H9 (cell line): ENCODE measurements at regions not wholly inside any gene's neighbourhood (a gene's known extent, or its start where the extent isn't known, plus 50 kb on each side); places are given as distances from the start of the nearest gene placed in this dataset.

Experiments used
- DNase-seq: peaks from one replicate; pipeline ENCODE4 v3.0.0-alpha.2; 2017
- H2AFZ ChIP-seq: one replicate; pipeline ENCODE4 v1.6.1; 2013; ENCODE audit warnings: mild to moderate bottlenecking, low read length, control low read depth, moderate library complexity
- H2AK5ac ChIP-seq: 2 replicates; pipeline ENCODE4 v1.6.1; 2013; ENCODE audit warnings: low read length, control low read depth, mixed read lengths; ENCODE audit not compliant: insufficient read length
- H2BK120ac ChIP-seq: one replicate; pipeline ENCODE4 v1.6.1; 2013; ENCODE audit warnings: low read depth, mild to moderate bottlenecking, low read length, control low read depth, inconsistent platforms; ENCODE audit not compliant: poor library complexity, severe bottlenecking
- H2BK12ac ChIP-seq: 2 replicates; pipeline ENCODE4 v1.6.1; 2013; ENCODE audit warnings: low read length, control low read depth, mixed read lengths, low read depth; ENCODE audit not compliant: insufficient read length
- H2BK15ac ChIP-seq: 2 replicates; pipeline ENCODE4 v1.6.1; 2013; ENCODE audit warnings: low read depth, low read length, control low read depth
- H2BK20ac ChIP-seq: one replicate; pipeline ENCODE4 v1.6.1; 2013; ENCODE audit warnings: low read depth, mild to moderate bottlenecking, low read length, control low read depth, inconsistent platforms; ENCODE audit not compliant: poor library complexity, severe bottlenecking
- H2BK5ac ChIP-seq: 2 replicates; pipeline ENCODE4 v1.6.1; 2013; ENCODE audit warnings: low read length, control low read depth, mixed read lengths; ENCODE audit not compliant: insufficient read length
- H3K14ac ChIP-seq: 2 replicates; pipeline ENCODE4 v1.6.1; 2013; ENCODE audit warnings: low read length, control low read depth; ENCODE audit not compliant: insufficient read depth
- H3K18ac ChIP-seq: 2 replicates; pipeline ENCODE4 v1.6.1; 2013; ENCODE audit warnings: low read depth, mild to moderate bottlenecking, mixed read lengths, low read length, control low read depth; ENCODE audit not compliant: insufficient read length
- H3K23ac ChIP-seq: 2 replicates; pipeline ENCODE4 v1.6.1; 2013; ENCODE audit warnings: low read length, control low read depth, mixed read lengths, low read depth; ENCODE audit not compliant: insufficient read length
- H3K23me2 ChIP-seq: 2 replicates; pipeline ENCODE4 v1.6.1; 2013; ENCODE audit warnings: low read depth, mild to moderate bottlenecking, mixed read lengths, low read length, control low read depth; ENCODE audit not compliant: insufficient read length, poor library complexity, severe bottlenecking
- H3K27ac ChIP-seq: 2 replicates; pipeline ENCODE4 v1.5.1; 2013; ENCODE audit warnings: low read length, control low read depth, mixed read lengths, low read depth; ENCODE audit not compliant: insufficient read length
- H3K27me3 ChIP-seq: 2 replicates; pipeline ENCODE4 v1.6.1; 2013; ENCODE audit warnings: low read length, control low read depth, inconsistent platforms; ENCODE audit not compliant: insufficient read depth
- H3K4ac ChIP-seq: 2 replicates; pipeline ENCODE4 v1.6.1; 2013; ENCODE audit warnings: low read depth, mild to moderate bottlenecking, control low read depth, inconsistent platforms, low read length, moderate library complexity
- H3K4me1 ChIP-seq: 2 replicates; pipeline ENCODE4 v1.6.1; 2013; ENCODE audit warnings: low read length, control low read depth, inconsistent platforms; ENCODE audit not compliant: insufficient read depth
- H3K4me2 ChIP-seq: 2 replicates; pipeline ENCODE4 v1.6.1; 2013; ENCODE audit warnings: low read length, control low read depth, mixed read lengths; ENCODE audit not compliant: insufficient read length, insufficient read depth
- H3K56ac ChIP-seq: 2 replicates; pipeline ENCODE4 v1.6.1; 2013; ENCODE audit warnings: low read depth, mild to moderate bottlenecking, mixed read lengths, low read length, control low read depth; ENCODE audit not compliant: insufficient read length
- H3K79me1 ChIP-seq: 2 replicates; pipeline ENCODE4 v1.6.1; 2013; ENCODE audit warnings: low read depth, mild to moderate bottlenecking, moderate library complexity, low read length, control low read depth, inconsistent platforms; ENCODE audit not compliant: insufficient read depth, poor library complexity, severe bottlenecking
- H3K79me2 ChIP-seq: 2 replicates; pipeline ENCODE4 v1.6.1; 2013; ENCODE audit warnings: low read length, control low read depth, inconsistent platforms; ENCODE audit not compliant: insufficient read depth
- H3K9ac ChIP-seq: 2 replicates; pipeline ENCODE4 v1.6.1; 2013; ENCODE audit warnings: low read length, control low read depth, mixed read lengths; ENCODE audit not compliant: insufficient read length; ENCODE audit errors: extremely low read depth
- H3K9me3 ChIP-seq: one replicate; pipeline ENCODE4 v1.6.1; 2013; ENCODE audit warnings: low read depth, low read length, inconsistent platforms; ENCODE audit not compliant: control insufficient read depth
- H3T11ph ChIP-seq: one replicate; pipeline ENCODE4 v1.6.1; 2013; ENCODE audit warnings: mild to moderate bottlenecking, low read length, control low read depth, inconsistent platforms
- H4K20me1 ChIP-seq: one replicate; pipeline ENCODE4 v1.6.1; 2013; ENCODE audit not compliant: control insufficient read depth, insufficient read length, insufficient read depth
- H4K5ac ChIP-seq: 2 replicates; pipeline ENCODE4 v1.6.1; 2013; ENCODE audit warnings: low read depth, mild to moderate bottlenecking, mixed read lengths, low read length, control low read depth; ENCODE audit not compliant: insufficient read length
- H4K8ac ChIP-seq: replicated peaks from 2 replicates; pipeline ENCODE4 v1.6.1; 2013; ENCODE audit warnings: low read length, control low read depth, mixed read lengths, low read depth; ENCODE audit not compliant: insufficient read length
- H4K91ac ChIP-seq: 2 replicates; pipeline ENCODE4 v1.6.1; 2013; ENCODE audit warnings: low read depth, mild to moderate bottlenecking, moderate library complexity, mixed read lengths, low read length, control low read depth; ENCODE audit not compliant: insufficient read length
- H3K27ac Mint-ChIP-seq, 3 experiments: 2 replicates in 2 of 3; 3 replicates in 1 of 3; pipeline ENCODE4 v1.8.0; 2020 to 2021; ENCODE audit warnings: mixed read lengths in 3 of 3, mild to moderate bottlenecking in 1 of 3, moderate library complexity in 1 of 3
- H3K27me3 Mint-ChIP-seq: 2 replicates; pipeline ENCODE4 v1.8.0; 2021; ENCODE audit warnings: low read depth, mild to moderate bottlenecking, moderate library complexity, mixed read lengths
- H3K36me3 Mint-ChIP-seq, 3 experiments: 2 replicates in 2 of 3; 3 replicates in 1 of 3; pipeline ENCODE4 v1.8.0; 2020 to 2021; ENCODE audit warnings: low read depth in 3 of 3, mixed read lengths in 3 of 3; ENCODE audit not compliant: insufficient read depth in 1 of 3
- H3K4me1 Mint-ChIP-seq, 2 experiments: 2 replicates each; pipeline ENCODE4 v1.8.0; 2020; ENCODE audit warnings: mixed read lengths in 2 of 2
- H3K4me3 Mint-ChIP-seq, 2 experiments: 2 replicates in 1 of 2; 3 replicates in 1 of 2; pipeline ENCODE4 v1.8.0; 2020 to 2021; ENCODE audit warnings: mild to moderate bottlenecking in 2 of 2, mixed read lengths in 2 of 2, moderate library complexity in 1 of 2
- H3K9me3 Mint-ChIP-seq, 2 experiments: 2 replicates in 1 of 2; 3 replicates in 1 of 2; pipeline ENCODE4 v1.8.0; 2020; ENCODE audit warnings: mild to moderate bottlenecking in 2 of 2, mixed read lengths in 2 of 2, moderate library complexity in 1 of 2
- WGBS: extraction: QIAGEN DNeasy Blood & Tissue Kit; methylation state at CpG from one replicate; pipeline ENCODE4 v1.1.7; 2013; ENCODE audit warnings: missing lambda C conversion rate, low lambda C conversion rate, mixed read lengths; ENCODE audit not compliant: insufficient read length; ENCODE audit errors: extremely low coverage; 5-methylcytosine and 5-hydroxymethylcytosine counted together
- TF ChIP-seq, protein P1 (sequence below): fragments of 200-600 bp; sonication (generic); conservative IDR thresholded peaks from 3 replicates; pipeline ENCODE4 v1.8.0; 2021; ENCODE audit warnings: antibody characterized with exemption, mild to moderate bottlenecking

DNA sequence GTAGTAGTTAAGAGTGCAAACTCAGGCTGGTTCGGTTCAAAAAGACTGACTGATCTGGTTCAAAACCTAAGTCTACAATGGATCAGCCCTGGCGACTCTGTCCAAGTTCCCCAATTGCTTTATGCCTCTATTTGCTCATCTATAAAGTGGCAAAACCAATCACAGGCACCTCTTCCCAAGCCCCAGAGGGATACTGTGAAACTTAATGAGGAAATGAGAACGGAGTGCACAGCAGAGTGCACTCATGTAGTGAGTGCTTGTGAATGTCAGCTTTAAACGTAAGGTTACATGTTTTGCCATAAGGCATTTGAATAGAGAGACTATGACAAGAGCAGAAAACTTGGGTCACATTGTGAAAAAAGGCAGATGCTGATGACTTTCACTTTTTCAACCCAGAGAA lies 199.7 kb upstream of the KLF3 start:
- Histone ChIP-seq H2BK20ac (no peak overlapping the region), H4K91ac (no peak overlapping the region), H4K8ac (no peak overlapping the region), H3K9ac (no peak overlapping the region), H3K23ac (no peak overlapping the region), H2BK120ac (no peak overlapping the region), H3K18ac (no peak overlapping the region), H3K4me1 (no peaks in the 10 kb centered on the region), H2BK12ac (no peak overlapping the region), H4K20me1 (no peaks in the 10 kb centered on the region), H3K23me2 (no peaks in the 10 kb centered on the region), H3K56ac (no peak overlapping the region), H3K4ac (no peak overlapping the region), H3K79me1 (no peaks in the 10 kb centered on the region), H2AFZ (no peak overlapping the region), H3T11ph (no peak overlapping the region), H3K4me2 (no peak overlapping the region), H2BK15ac (no peak overlapping the region), H2BK5ac (no peak overlapping the region), H3K9me3 (no peaks in the 10 kb centered on the region), H3K27ac (no peak overlapping the region), H2AK5ac (no peak overlapping the region), H3K27me3 (no peaks in the 10 kb centered on the region), H4K5ac (no peak overlapping the region), H3K79me2 (no peaks in the 10 kb centered on the region), H3K14ac (no peak overlapping the region)
- Mint-ChIP-seq H3K27ac (no peak overlapping the region), H3K4me1 (peaks cover 0 to 4% of the 10 kb centered on the region in 2 experiments; a peak in 1 of 4 replicates), H3K27me3 (no peaks in the 10 kb centered on the region), H3K4me3 (no peak overlapping the region), H3K9me3 (peaks cover 6 to 11% of the 10 kb centered on the region in 2 experiments; a peak in 4 of 5 replicates), H3K36me3 (peaks cover 5 to 14% (median 11%) of the 10 kb centered on the region in 3 experiments)
- no peak for DNase-seq
- TF ChIP-seq, protein P1, sequence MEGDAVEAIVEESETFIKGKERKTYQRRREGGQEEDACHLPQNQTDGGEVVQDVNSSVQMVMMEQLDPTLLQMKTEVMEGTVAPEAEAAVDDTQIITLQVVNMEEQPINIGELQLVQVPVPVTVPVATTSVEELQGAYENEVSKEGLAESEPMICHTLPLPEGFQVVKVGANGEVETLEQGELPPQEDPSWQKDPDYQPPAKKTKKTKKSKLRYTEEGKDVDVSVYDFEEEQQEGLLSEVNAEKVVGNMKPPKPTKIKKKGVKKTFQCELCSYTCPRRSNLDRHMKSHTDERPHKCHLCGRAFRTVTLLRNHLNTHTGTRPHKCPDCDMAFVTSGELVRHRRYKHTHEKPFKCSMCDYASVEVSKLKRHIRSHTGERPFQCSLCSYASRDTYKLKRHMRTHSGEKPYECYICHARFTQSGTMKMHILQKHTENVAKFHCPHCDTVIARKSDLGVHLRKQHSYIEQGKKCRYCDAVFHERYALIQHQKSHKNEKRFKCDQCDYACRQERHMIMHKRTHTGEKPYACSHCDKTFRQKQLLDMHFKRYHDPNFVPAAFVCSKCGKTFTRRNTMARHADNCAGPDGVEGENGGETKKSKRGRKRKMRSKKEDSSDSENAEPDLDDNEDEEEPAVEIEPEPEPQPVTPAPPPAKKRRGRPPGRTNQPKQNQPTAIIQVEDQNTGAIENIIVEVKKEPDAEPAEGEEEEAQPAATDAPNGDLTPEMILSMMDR: no peak
- WGBS: no CpG with 5 or more reads among the region's 4 CpGs
